ENCODE measurements at regions not wholly inside any gene's neighbourhood (a gene's known extent, or its start where the extent isn't known, plus 50 kb on each side); places are given as distances from the start of the nearest gene placed in this dataset.

DNA sequence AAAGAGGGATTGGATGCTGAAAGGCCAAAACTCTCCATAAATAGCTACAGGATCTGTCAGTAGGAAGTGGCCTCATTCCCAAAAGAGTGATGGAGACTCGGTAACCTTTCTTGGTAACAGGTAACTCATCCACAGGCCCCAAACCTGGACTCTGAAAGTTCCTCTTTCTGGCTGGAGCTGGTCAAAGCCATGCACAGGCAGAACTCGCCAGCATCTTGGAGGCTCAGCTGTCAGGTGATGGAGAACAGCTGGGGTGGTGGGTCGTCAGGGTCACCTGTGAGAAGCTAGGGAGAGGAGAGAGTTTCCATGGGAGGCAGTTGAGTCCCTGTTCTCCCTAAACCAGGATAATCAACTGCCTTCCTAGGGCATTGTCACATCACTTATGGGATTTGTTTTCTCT lies 354.3 kb upstream of the GATB start:
- no peak for TF ChIP-seq POLR2A (IDR thresholded peaks at IDR 0.05; ENCODE audit: low read depth, low read length)
- TF ChIP-seq POLR2AphosphoS5 (IDR thresholded peaks at IDR 0.05; ENCODE audit: low read depth, low read length) = no peak
- no peak for TF ChIP-seq PAX5 (IDR thresholded peaks at IDR 0.05; ENCODE audit: insufficient read depth, low read length, severe bottlenecking)
- no peak for TF ChIP-seq SPI1 (IDR thresholded peaks at IDR 0.05; ENCODE audit: low read depth, low read length)
- TF ChIP-seq TAF1 (IDR thresholded peaks at IDR 0.05; ENCODE audit: low read depth, low read length) = no peak
- no peak for TF ChIP-seq POU2F2 (IDR thresholded peaks at IDR 0.05; ENCODE audit: low read depth, low read length)

Data from GM12891 (cell line).